ENCODE measurements at regions not wholly inside any gene's neighbourhood (a gene's known extent, or its start where the extent isn't known, plus 50 kb on each side); places are given as distances from the start of the nearest gene placed in this dataset.
A peak's percentile ranks its signal among the peaks of the same experiment; 100 is the strongest.

DNA sequence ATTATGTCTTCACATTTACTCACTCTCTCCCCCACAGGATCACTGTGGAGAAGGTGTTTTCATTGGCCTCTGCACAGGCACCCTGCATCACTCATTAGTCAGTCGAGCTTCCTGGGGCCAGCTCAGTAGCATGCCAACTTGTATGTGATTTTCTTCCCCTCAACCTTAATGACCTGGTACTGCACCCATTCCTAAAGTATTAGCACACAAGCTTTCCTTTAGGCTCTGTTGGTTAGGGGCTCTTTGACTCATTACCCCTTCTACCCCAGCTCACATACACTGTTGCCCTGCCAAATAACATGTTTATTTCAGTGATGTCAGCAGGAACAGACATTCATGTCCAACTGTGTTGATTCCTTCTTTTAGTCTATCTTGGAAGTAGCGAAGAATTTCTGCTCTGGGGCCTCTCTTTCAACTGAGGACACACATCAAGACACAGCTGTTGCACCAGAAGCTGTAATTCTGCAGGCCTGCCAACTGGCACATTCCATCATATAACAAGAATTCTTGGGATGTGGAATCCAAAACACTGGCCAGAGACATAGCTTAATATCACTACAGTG is 603.5 kb upstream of the ADAMTS5 start:
- H3K79me2 ChIP-seq (ENCODE audit: control insufficient read depth, insufficient read depth, low read length) = no peaks in the 10 kb centered on the region
- no peaks in the 10 kb centered on the region for H4K20me1 ChIP-seq (replicated peaks; ENCODE audit: control insufficient read depth, extremely low read depth, insufficient read depth, low read length)
- no peak overlapping the region for H2AFZ ChIP-seq (ENCODE audit: low read depth, low read length)
- CTCF ChIA-PET = interaction anchor here (1.4 to 1.8 kb wide), 3 partner anchors 14 to 689 kb away, joined by 3 to 9 read pairs (median 3); no protein-coding TSS in a partner anchor
- TF ChIP-seq JUN (IDR thresholded peaks at IDR 0.05; ENCODE audit: borderline replicate concordance, insufficient read depth, insufficient read length, low read depth) (no peak), MYC (IDR thresholded peaks at IDR 0.05; ENCODE audit: low read depth, low read length) (no peak), GATA2 (IDR thresholded peaks at IDR 0.05; ENCODE audit: insufficient read depth, insufficient read length, low read depth, low read length) (no peak), POLR2A (IDR thresholded peaks at IDR 0.05; ENCODE audit: low read depth, low read length) (no peak), FOS (IDR thresholded peaks at IDR 0.05; ENCODE audit: borderline replicate concordance, insufficient read depth, low read length) (no peak), EZH2 (IDR thresholded peaks at IDR 0.05; ENCODE audit: borderline replicate concordance, low read depth, low read length, severe bottlenecking) (no peak), POLR2AphosphoS5 (IDR thresholded peaks at IDR 0.05; ENCODE audit: insufficient read depth, low read depth, low read length) (no peak)
- TF ChIP-seq, protein P1, sequence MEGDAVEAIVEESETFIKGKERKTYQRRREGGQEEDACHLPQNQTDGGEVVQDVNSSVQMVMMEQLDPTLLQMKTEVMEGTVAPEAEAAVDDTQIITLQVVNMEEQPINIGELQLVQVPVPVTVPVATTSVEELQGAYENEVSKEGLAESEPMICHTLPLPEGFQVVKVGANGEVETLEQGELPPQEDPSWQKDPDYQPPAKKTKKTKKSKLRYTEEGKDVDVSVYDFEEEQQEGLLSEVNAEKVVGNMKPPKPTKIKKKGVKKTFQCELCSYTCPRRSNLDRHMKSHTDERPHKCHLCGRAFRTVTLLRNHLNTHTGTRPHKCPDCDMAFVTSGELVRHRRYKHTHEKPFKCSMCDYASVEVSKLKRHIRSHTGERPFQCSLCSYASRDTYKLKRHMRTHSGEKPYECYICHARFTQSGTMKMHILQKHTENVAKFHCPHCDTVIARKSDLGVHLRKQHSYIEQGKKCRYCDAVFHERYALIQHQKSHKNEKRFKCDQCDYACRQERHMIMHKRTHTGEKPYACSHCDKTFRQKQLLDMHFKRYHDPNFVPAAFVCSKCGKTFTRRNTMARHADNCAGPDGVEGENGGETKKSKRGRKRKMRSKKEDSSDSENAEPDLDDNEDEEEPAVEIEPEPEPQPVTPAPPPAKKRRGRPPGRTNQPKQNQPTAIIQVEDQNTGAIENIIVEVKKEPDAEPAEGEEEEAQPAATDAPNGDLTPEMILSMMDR (IDR thresholded peaks at IDR 0.05; ENCODE audit: extremely low read depth in 1 of 2, insufficient read depth in 1 of 2, low read depth in 1 of 2, low read length in 2 of 2) = no peak
- TF ChIP-seq, protein P2, sequence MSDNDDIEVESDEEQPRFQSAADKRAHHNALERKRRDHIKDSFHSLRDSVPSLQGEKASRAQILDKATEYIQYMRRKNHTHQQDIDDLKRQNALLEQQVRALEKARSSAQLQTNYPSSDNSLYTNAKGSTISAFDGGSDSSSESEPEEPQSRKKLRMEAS (IDR thresholded peaks at IDR 0.05; ENCODE audit: insufficient read depth, insufficient read length) = no peak
- no peaks in the 10 kb centered on the region for H3K9me1 ChIP-seq (replicated peaks; ENCODE audit: control insufficient read depth, extremely low read depth, insufficient read depth, low read length)
- no TSS peak for BruUV-seq (replicated peaks)
- no peaks in the 10 kb centered on the region for H3K4me1 ChIP-seq (ENCODE audit: control insufficient read depth, extremely low read depth, insufficient read depth, low read length)
- no peaks in the 10 kb centered on the region for H3K9me3 ChIP-seq (replicated peaks; ENCODE audit: control insufficient read depth, insufficient read depth, low read length)
- H3K4me2 ChIP-seq (ENCODE audit: insufficient read depth, low read length) = no peak overlapping the region
- dilution Hi-C loops (cut with MboI; ENCODE audit: extremely low pct_ligation_motif_present, low sequenced_read_pairs) = no loop called here
- H3K9ac ChIP-seq (replicated peaks; ENCODE audit: extremely low read depth, insufficient read depth, low read length) = no peak overlapping the region
- FAIRE-seq (no peak), DNase-seq (ENCODE audit: low read depth, low spot score) (peak; percentile 39)
- no peak overlapping the region for H3K4me3 ChIP-seq (replicated peaks in 1 of 3; ENCODE audit: insufficient read depth in 1 of 3, low read depth in 1 of 3, low read length in 3 of 3)
- intact Hi-C loops (cut with micrococcal nuclease) = no loop called here
- H3K27me3 ChIP-seq (ENCODE audit: control insufficient read depth in 2 of 2, insufficient read depth in 2 of 2, low read length in 2 of 2) = no peaks in the 10 kb centered on the region
- no peaks in the 10 kb centered on the region for H3K36me3 ChIP-seq (ENCODE audit: control insufficient read depth in 2 of 2, extremely low read depth in 1 of 2, insufficient read depth in 2 of 2, low read length in 2 of 2)
- H3K27ac ChIP-seq (ENCODE audit: insufficient read depth, low read depth, low read length) = no peak overlapping the region
- POLR2A ChIA-PET = no interaction called here
